ENCODE measurements at regions not wholly inside any gene's neighbourhood (a gene's known extent, or its start where the extent isn't known, plus 50 kb on each side); places are given as distances from the start of the nearest gene placed in this dataset.

DNA sequence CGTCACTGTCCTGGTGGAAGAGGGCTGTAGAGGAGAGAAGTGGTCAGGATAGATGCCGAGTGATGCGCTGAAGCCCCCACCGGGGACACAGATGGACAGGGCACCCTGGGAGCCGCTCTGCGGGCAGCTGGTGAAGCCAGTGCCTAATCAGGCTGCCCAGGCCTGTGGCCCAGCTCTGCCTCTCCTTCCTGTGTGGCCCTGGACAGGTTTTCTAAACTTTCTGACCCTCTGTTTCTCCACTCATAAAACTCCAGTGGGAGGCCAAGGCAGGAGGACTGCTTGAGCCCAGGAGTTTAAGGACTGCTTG, 86.1 kb downstream of the C5orf15 start:
- no peaks in the 10 kb centered on the region for H3K36me3 ChIP-seq (ENCODE audit: control insufficient read depth in 4 of 4, insufficient read depth in 4 of 4, low read length in 3 of 4)
- no peak overlapping the region for H3K27ac ChIP-seq (ENCODE audit: insufficient read depth in 1 of 2, low read depth in 1 of 2, low read length in 2 of 2, poor library complexity in 1 of 2, severe bottlenecking in 2 of 2)
- DNase-seq = no peak
- H3K9me3 ChIP-seq (ENCODE audit: control extremely low read depth in 1 of 5, control insufficient read depth in 4 of 5, insufficient read depth in 2 of 5, low read depth in 1 of 5, low read length in 4 of 5) = no peaks in the 10 kb centered on the region
- no peak overlapping the region for H3K4me3 ChIP-seq (ENCODE audit: control insufficient read depth in 1 of 7, extremely low read depth in 1 of 7, insufficient read depth in 4 of 7, low read depth in 2 of 7, low read length in 6 of 7)
- 97% methylated on average over 3 of the region's 6 CpGs for WGBS (ENCODE audit: insufficient coverage)
- POLR2A ChIA-PET = no interaction called here
- peaks cover 0 to 6% (median 0%) of the 10 kb centered on the region in 5 experiments for H3K27me3 ChIP-seq (replicated peaks in 2 of 5; ENCODE audit: control insufficient read depth in 4 of 5, insufficient read depth in 5 of 5, low read length in 4 of 5)
- CTCF ChIA-PET = interaction anchor here (1.2 to 1.5 kb wide), 2 partner anchors 13 to 18 kb away, joined by 3 to 4 read pairs; no protein-coding TSS in a partner anchor
- no peaks in the 10 kb centered on the region for H3K4me1 ChIP-seq (ENCODE audit: control extremely low read depth in 1 of 4, control insufficient read depth in 4 of 4, insufficient read depth in 4 of 4, low read length in 3 of 4)

DNA sequence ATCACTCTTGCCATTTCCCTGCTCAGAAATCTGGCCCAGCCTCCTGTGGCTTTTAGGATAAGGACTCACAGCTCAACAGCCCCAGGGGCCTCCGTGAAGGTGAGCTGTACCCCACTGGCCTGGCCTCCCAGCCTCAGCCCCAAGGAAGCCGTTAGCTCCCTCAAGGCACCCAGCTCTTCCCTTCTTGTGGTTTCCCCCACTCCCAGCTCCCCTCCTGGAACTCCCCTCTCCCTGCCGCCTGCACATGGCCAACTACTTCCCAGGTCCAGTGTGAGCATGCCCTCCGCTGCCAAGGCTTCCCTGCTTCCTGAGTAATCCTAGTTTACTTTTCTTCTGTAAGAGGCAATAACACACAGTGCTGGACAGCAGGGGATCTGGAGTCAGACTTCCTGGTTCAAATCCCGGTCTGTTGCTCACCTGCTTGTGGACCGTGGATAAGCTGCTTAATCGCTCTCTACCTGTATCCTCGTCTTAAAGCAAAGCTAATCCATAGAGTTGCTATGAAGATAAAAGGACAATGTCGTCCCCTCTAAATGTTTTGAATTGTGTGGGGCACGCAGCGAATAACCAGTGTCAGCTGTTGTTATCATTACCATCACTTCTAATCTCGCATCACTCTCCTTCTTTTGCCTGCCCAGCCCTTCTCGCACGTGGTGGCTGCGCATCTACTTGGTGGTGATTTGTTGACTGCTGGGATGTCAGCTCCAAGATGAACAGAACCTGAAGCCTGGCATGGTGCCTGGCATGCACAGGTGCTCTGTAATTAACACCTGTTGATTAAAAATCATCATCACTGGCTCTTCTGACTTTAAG, 86.6 kb downstream of the C5orf15 start:
- ChIA-PET POLR2A (no interaction called here), CTCF (interaction anchor here (1.2 to 4.8 kb wide), 3 partner anchors 12 to 19 kb away, joined by 3 to 31 read pairs (median 4); no protein-coding TSS in a partner anchor)
- no peak for DNase-seq

DNA sequence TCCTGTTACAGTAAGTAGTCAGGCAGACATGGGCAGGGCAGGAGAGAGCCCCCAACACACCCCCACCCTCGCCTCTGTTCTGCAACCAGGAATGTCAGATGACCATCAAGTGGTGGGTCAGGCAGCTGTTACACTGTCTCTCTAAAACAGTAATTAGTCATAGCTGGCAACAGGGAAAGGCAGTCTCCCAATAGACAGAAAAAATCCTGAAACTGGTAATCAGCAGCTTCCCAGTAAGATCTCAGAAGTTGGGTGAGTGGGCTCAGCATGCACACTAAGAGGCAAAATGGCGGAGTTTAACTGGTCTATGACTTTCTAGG, 90.2 kb downstream of the C5orf15 start:
- ChIA-PET POLR2A (no interaction called here), CTCF (interaction anchor here (1.7 to 4.8 kb wide), 2 partner anchors 9 to 27 kb away, joined by 3 to 31 read pairs; no protein-coding TSS in a partner anchor)
- no peak overlapping the region for H3K4me3 ChIP-seq (ENCODE audit: control insufficient read depth in 1 of 7, extremely low read depth in 1 of 7, insufficient read depth in 4 of 7, low read depth in 2 of 7, low read length in 6 of 7)
- H3K9me3 ChIP-seq (ENCODE audit: control extremely low read depth in 1 of 5, control insufficient read depth in 4 of 5, insufficient read depth in 2 of 5, low read depth in 1 of 5, low read length in 4 of 5) = peaks cover 0 to 10% (median 5%) of the 10 kb centered on the region in 5 experiments
- 93% methylated on average over 2 of the region's 2 CpGs for WGBS (ENCODE audit: insufficient coverage)
- no peak for DNase-seq
- no peaks in the 10 kb centered on the region for H3K36me3 ChIP-seq (ENCODE audit: control insufficient read depth in 4 of 4, insufficient read depth in 4 of 4, low read length in 3 of 4)
- H3K4me1 ChIP-seq (ENCODE audit: control extremely low read depth in 1 of 4, control insufficient read depth in 4 of 4, insufficient read depth in 4 of 4, low read length in 3 of 4) = no peaks in the 10 kb centered on the region
- peaks cover 0 to 3% (median 0%) of the 10 kb centered on the region in 5 experiments for H3K27me3 ChIP-seq (replicated peaks in 2 of 5; ENCODE audit: control insufficient read depth in 4 of 5, insufficient read depth in 5 of 5, low read length in 4 of 5)
- no peak overlapping the region for H3K27ac ChIP-seq (ENCODE audit: insufficient read depth in 1 of 2, low read depth in 1 of 2, low read length in 2 of 2, poor library complexity in 1 of 2, severe bottlenecking in 2 of 2)

More for the DNA sequence above, 86.6 kb downstream of the C5orf15 start:
- H3K27me3 ChIP-seq (replicated peaks in 2 of 5; ENCODE audit: control insufficient read depth in 4 of 5, insufficient read depth in 5 of 5, low read length in 4 of 5) = peaks cover 0 to 6% (median 0%) of the 10 kb centered on the region in 5 experiments
- no peaks in the 10 kb centered on the region for H3K4me1 ChIP-seq (ENCODE audit: control extremely low read depth in 1 of 4, control insufficient read depth in 4 of 4, insufficient read depth in 4 of 4, low read length in 3 of 4)
- no peaks in the 10 kb centered on the region for H3K9me3 ChIP-seq (ENCODE audit: control extremely low read depth in 1 of 5, control insufficient read depth in 4 of 5, insufficient read depth in 2 of 5, low read depth in 1 of 5, low read length in 4 of 5)
- no peak overlapping the region for H3K27ac ChIP-seq (ENCODE audit: insufficient read depth in 1 of 2, low read depth in 1 of 2, low read length in 2 of 2, poor library complexity in 1 of 2, severe bottlenecking in 2 of 2)
- 93% methylated on average over 13 of the region's 15 CpGs for WGBS (ENCODE audit: insufficient coverage)
- H3K4me3 ChIP-seq (ENCODE audit: control insufficient read depth in 1 of 7, extremely low read depth in 1 of 7, insufficient read depth in 4 of 7, low read depth in 2 of 7, low read length in 6 of 7) = no peak overlapping the region
- no peaks in the 10 kb centered on the region for H3K36me3 ChIP-seq (ENCODE audit: control insufficient read depth in 4 of 4, insufficient read depth in 4 of 4, low read length in 3 of 4)

DNA sequence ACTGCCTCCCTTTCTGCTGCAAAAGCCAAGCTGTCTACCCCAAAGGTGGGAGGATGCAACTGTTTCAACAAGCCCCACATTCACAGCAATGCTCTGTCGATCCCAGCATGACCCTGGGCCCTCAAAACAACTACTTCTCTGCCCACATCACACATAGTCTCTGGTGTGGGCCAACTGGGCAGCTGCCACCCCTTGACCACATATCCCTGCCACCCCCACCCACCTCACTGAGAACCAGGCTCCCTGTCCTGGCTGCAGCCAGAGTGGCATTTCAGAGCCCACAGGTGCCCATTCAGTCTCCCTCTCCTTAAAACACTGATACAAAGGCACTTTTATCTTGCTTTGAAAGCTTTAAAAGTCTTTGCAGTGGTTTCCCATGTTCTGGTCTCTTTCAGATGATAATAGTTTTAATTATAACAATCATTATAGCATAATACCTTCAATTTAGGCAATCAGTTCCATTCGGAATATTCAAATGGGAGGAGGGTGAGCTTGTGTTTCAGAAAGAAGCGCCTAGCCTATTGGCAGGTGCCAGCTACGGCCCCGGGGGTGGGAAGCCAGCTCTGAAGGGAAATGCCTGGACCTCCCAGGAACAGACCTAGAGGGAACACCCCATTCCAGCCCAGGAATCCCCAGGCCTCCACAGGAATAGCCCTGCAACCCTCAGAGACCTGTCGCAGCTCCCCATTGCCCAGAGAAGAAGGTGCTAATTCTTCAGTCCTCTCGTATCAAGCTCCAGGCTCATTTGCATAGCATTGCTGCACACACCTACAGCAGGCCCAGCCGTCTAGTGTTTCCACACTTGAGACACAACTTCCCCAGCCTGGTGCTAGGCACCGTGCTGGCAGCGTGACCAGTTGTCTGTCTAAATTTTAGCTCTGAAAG, 90.8 kb downstream of the C5orf15 start:
- peaks cover 0 to 10% (median 5%) of the 10 kb centered on the region in 5 experiments for H3K9me3 ChIP-seq (ENCODE audit: control extremely low read depth in 1 of 5, control insufficient read depth in 4 of 5, insufficient read depth in 2 of 5, low read depth in 1 of 5, low read length in 4 of 5)
- no peak for DNase-seq
- 95% methylated on average over 7 of the region's 10 CpGs for WGBS (ENCODE audit: insufficient coverage)
- CTCF ChIA-PET = interaction anchor here (0.7 to 4.8 kb wide), 2 partner anchors 9 to 40 kb away, joined by 3 to 31 read pairs; no protein-coding TSS in a partner anchor
- no peak overlapping the region for H3K27ac ChIP-seq (ENCODE audit: insufficient read depth in 1 of 2, low read depth in 1 of 2, low read length in 2 of 2, poor library complexity in 1 of 2, severe bottlenecking in 2 of 2)
- H3K27me3 ChIP-seq (replicated peaks in 2 of 5; ENCODE audit: control insufficient read depth in 4 of 5, insufficient read depth in 5 of 5, low read length in 4 of 5) = peaks cover 0 to 3% (median 0%) of the 10 kb centered on the region in 5 experiments
- no peak overlapping the region for H3K4me3 ChIP-seq (ENCODE audit: control insufficient read depth in 1 of 7, extremely low read depth in 1 of 7, insufficient read depth in 4 of 7, low read depth in 2 of 7, low read length in 6 of 7)
- H3K4me1 ChIP-seq (ENCODE audit: control extremely low read depth in 1 of 4, control insufficient read depth in 4 of 4, insufficient read depth in 4 of 4, low read length in 3 of 4) = no peaks in the 10 kb centered on the region
- H3K36me3 ChIP-seq (ENCODE audit: control insufficient read depth in 4 of 4, insufficient read depth in 4 of 4, low read length in 3 of 4) = no peaks in the 10 kb centered on the region
- POLR2A ChIA-PET = no interaction called here

DNA sequence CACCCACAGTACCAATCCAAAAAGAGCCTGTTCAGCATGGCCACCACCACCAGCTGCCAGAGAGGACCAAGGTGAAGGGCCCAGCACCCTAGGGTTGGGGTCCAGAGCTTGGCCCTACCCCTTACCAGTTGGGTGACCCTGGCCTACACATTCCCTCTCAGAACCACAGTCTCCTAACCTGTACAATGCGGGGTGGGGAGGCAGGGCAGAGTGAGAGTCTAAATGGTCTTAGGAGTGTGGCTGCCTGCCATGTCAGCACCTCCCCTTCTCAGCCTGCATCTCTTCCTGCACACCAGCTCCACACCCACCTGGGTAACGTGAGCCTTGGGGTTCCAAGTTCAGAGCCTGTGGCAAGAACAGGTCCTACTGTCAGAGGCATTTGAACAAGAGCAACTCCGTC, 92.2 kb downstream of the C5orf15 start:
- H3K27ac ChIP-seq (ENCODE audit: insufficient read depth in 1 of 2, low read depth in 1 of 2, low read length in 2 of 2, poor library complexity in 1 of 2, severe bottlenecking in 2 of 2) = no peak overlapping the region
- H3K4me1 ChIP-seq (ENCODE audit: control extremely low read depth in 1 of 4, control insufficient read depth in 4 of 4, insufficient read depth in 4 of 4, low read length in 3 of 4) = no peaks in the 10 kb centered on the region
- no peaks in the 10 kb centered on the region for H3K36me3 ChIP-seq (ENCODE audit: control insufficient read depth in 4 of 4, insufficient read depth in 4 of 4, low read length in 3 of 4)
- POLR2A ChIA-PET = no interaction called here
- 95% methylated on average over 2 of the region's 3 CpGs for WGBS (ENCODE audit: insufficient coverage)
- no peak for DNase-seq
- H3K4me3 ChIP-seq (ENCODE audit: control insufficient read depth in 1 of 7, extremely low read depth in 1 of 7, insufficient read depth in 4 of 7, low read depth in 2 of 7, low read length in 6 of 7) = no peak overlapping the region
- H3K27me3 ChIP-seq (replicated peaks in 2 of 5; ENCODE audit: control insufficient read depth in 4 of 5, insufficient read depth in 5 of 5, low read length in 4 of 5) = peaks cover 0 to 3% (median 0%) of the 10 kb centered on the region in 5 experiments
- H3K9me3 ChIP-seq (ENCODE audit: control extremely low read depth in 1 of 5, control insufficient read depth in 4 of 5, insufficient read depth in 2 of 5, low read depth in 1 of 5, low read length in 4 of 5) = peaks cover 0 to 10% (median 5%) of the 10 kb centered on the region in 5 experiments
- CTCF ChIA-PET = interaction anchor here (1.0 kb wide), 1 partner anchor 11 kb away, joined by 3 read pairs; no protein-coding TSS in a partner anchor

DNA sequence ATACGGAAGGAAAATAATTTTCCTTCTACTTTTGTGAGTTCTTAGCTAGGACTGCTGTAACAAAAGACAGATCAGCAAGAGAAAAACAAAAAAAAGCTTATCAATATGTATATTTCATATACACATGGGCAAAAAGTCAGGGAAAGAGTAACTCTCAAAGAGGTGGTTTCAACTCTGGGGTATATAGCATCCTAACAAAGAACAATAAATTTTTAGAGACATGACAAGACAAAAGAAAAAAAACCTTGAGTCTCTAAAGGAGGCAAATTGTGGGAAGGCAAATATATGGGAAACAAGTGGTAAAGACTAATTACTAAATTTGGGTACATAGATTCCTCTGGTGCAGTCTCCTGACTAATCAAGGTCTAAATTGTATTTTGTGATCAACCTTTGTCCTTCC, 93.2 kb downstream of the C5orf15 start:
- Histone ChIP-seq H3K36me3 (ENCODE audit: control insufficient read depth in 4 of 4, insufficient read depth in 4 of 4, low read length in 3 of 4) (no peaks in the 10 kb centered on the region), H3K27me3 (replicated peaks in 2 of 5; ENCODE audit: control insufficient read depth in 4 of 5, insufficient read depth in 5 of 5, low read length in 4 of 5) (peaks cover 0 to 3% (median 0%) of the 10 kb centered on the region in 5 experiments), H3K9me3 (ENCODE audit: control extremely low read depth in 1 of 5, control insufficient read depth in 4 of 5, insufficient read depth in 2 of 5, low read depth in 1 of 5, low read length in 4 of 5) (peaks cover 0 to 10% (median 5%) of the 10 kb centered on the region in 5 experiments), H3K27ac (ENCODE audit: insufficient read depth in 1 of 2, low read depth in 1 of 2, low read length in 2 of 2, poor library complexity in 1 of 2, severe bottlenecking in 2 of 2) (no peak overlapping the region), H3K4me3 (ENCODE audit: control insufficient read depth in 1 of 7, extremely low read depth in 1 of 7, insufficient read depth in 4 of 7, low read depth in 2 of 7, low read length in 6 of 7) (no peak overlapping the region), H3K4me1 (ENCODE audit: control extremely low read depth in 1 of 4, control insufficient read depth in 4 of 4, insufficient read depth in 4 of 4, low read length in 3 of 4) (no peaks in the 10 kb centered on the region)
- CTCF ChIA-PET = interaction anchor here (1.0 kb wide), 1 partner anchor 10 kb away, joined by 3 read pairs; no protein-coding TSS in a partner anchor
- POLR2A ChIA-PET = no interaction called here
- WGBS (ENCODE audit: insufficient coverage) = no CpG with 5 or more reads among the region's 1 CpG
- no peak for DNase-seq

Data from common myeloid progenitor, CD34-positive (primary cell).